HEK293T (cell line): ENCODE measurements at regions not wholly inside any gene's neighbourhood (a gene's known extent, or its start where the extent isn't known, plus 50 kb on each side); places are given as distances from the start of the nearest gene placed in this dataset.

Experiments used
- CTCF ChIA-PET: fragments of 350-600 bp; formaldehyde crosslinking; extraction: SDS; loops from one replicate; lab custom pipeline; 2021; ENCODE audit warnings: antibody characterized with exemption, inconsistent platforms; lab: Yijun Ruan, JAX
- POLR2A ChIA-PET: fragments of 350-600 bp; formaldehyde crosslinking; extraction: SDS; loops from one replicate; lab custom pipeline; 2020; ENCODE audit warnings: antibody characterized with exemption, inconsistent platforms; lab: Yijun Ruan, JAX
- DNase-seq: peaks from one replicate; pipeline ENCODE4 v3.0.0; 2012; ENCODE audit warnings: mixed read lengths; ENCODE audit errors: extremely low spot score
- ARNT ChIP-seq: fragments of 450-650 bp; IDR thresholded peaks from 2 replicates; pipeline ENCODE4 v1.6.1; 2017; ENCODE audit warnings: mild to moderate bottlenecking
- BHLHE40 ChIP-seq: fragments of 450-650 bp; IDR thresholded peaks from 2 replicates; pipeline ENCODE4 v1.6.1; 2016; ENCODE audit warnings: mild to moderate bottlenecking, moderate library complexity, borderline replicate concordance
- CTBP1 ChIP-seq: fragments of 450-650 bp; IDR thresholded peaks from 2 replicates; pipeline ENCODE4 v1.6.1; 2016; ENCODE audit warnings: borderline replicate concordance
- ELF4 ChIP-seq: fragments of 450-650 bp; IDR thresholded peaks from 2 replicates; pipeline ENCODE4 v1.6.1; 2017; ENCODE audit warnings: antibody characterized with exemption
- FOXA1 ChIP-seq: fragments of 450-650 bp; IDR thresholded peaks from 2 replicates; pipeline ENCODE4 v1.6.1; 2016; ENCODE audit warnings: mild to moderate bottlenecking
- FOXK2 ChIP-seq: fragments of 450-650 bp; IDR thresholded peaks from 2 replicates; pipeline ENCODE4 v1.6.1; 2016; ENCODE audit warnings: mild to moderate bottlenecking
- FOXM1 ChIP-seq: fragments of 450-650 bp; IDR thresholded peaks from 2 replicates; pipeline ENCODE4 v1.6.1; 2017; ENCODE audit warnings: mild to moderate bottlenecking, borderline replicate concordance
- HDGF ChIP-seq: fragments of 450-650 bp; IDR thresholded peaks from 2 replicates; pipeline ENCODE4 v1.6.1; 2017; ENCODE audit warnings: antibody characterized with exemption, borderline replicate concordance
- L3MBTL2 ChIP-seq: fragments of 450-650 bp; conservative IDR thresholded peaks from 2 replicates; pipeline ENCODE4 v1.6.1; 2016; ENCODE audit warnings: mild to moderate bottlenecking
- LEF1 ChIP-seq: fragments of 450-650 bp; IDR thresholded peaks from 2 replicates; pipeline ENCODE4 v1.6.1; 2017; ENCODE audit warnings: mild to moderate bottlenecking, borderline replicate concordance
- NFRKB ChIP-seq: fragments of 450-650 bp; IDR thresholded peaks from 2 replicates; pipeline ENCODE4 v1.6.1; 2016; ENCODE audit warnings: mild to moderate bottlenecking, moderate library complexity
- PKNOX1 ChIP-seq: fragments of 450-650 bp; IDR thresholded peaks from 2 replicates; pipeline ENCODE4 v1.6.1; 2016
- SP1 ChIP-seq: fragments of 450-650 bp; IDR thresholded peaks from 2 replicates; pipeline ENCODE4 v1.6.1; 2017
- SUZ12 ChIP-seq: fragments of 450-650 bp; IDR thresholded peaks from 2 replicates; pipeline ENCODE4 v1.6.1; 2016; ENCODE audit warnings: mild to moderate bottlenecking
- TARDBP ChIP-seq: fragments of 450-650 bp; IDR thresholded peaks from 2 replicates; pipeline ENCODE4 v1.6.1; 2016
- ZNF384 ChIP-seq: fragments of 450-650 bp; IDR thresholded peaks from 2 replicates; pipeline ENCODE4 v1.6.1; 2016

- CTCF ChIA-PET = no interaction called here
- POLR2A ChIA-PET = no interaction called here
- no peak for DNase-seq
- TF ChIP-seq ELF4 (no peak), LEF1 (no peak)
Measured at GRCh38 chr2:89841476-89841840, 1150.0 kb downstream of the RPIA start.

- ChIA-PET CTCF (no interaction called here), POLR2A (no interaction called here)
- TF ChIP-seq FOXK2 (no peak), BHLHE40 (no peak), CTBP1 (no peak), NFRKB (no peak), LEF1 (no peak), ARNT (no peak)
- DNase-seq = no peak
Measured at GRCh38 chr2:89842180-89842908, 1150.9 kb downstream of the RPIA start.

- ChIA-PET POLR2A (no interaction called here), CTCF (no interaction called here)
- TF ChIP-seq SP1 = no peak
- TF ChIP-seq BHLHE40 = no peak
- no peak for TF ChIP-seq FOXM1
- no peak for TF ChIP-seq FOXA1
- TF ChIP-seq ARNT = no peak
- TF ChIP-seq FOXK2 = no peak
- TF ChIP-seq TARDBP = no peak
- no peak for TF ChIP-seq PKNOX1
- TF ChIP-seq NFRKB = no peak
- no peak for TF ChIP-seq HDGF
- DNase-seq = no peak
Measured at GRCh38 chr2:89844221-89844943, 1152.9 kb downstream of the RPIA start.

GRCh38 chr2:89845532-89845931 lies 1154.1 kb downstream of the RPIA start:
- DNase-seq = no peak
- CTCF ChIA-PET = no interaction called here
- no peak for TF ChIP-seq FOXM1
- TF ChIP-seq HDGF = no peak
- no peak for TF ChIP-seq ELF4
- TF ChIP-seq FOXA1 = no peak
- TF ChIP-seq BHLHE40 = no peak
- no peak for TF ChIP-seq L3MBTL2
- no peak for TF ChIP-seq CTBP1
- no peak for TF ChIP-seq LEF1
- TF ChIP-seq TARDBP = no peak
- TF ChIP-seq ZNF384 = no peak
- TF ChIP-seq ARNT = no peak
- TF ChIP-seq SUZ12 = no peak
- no peak for TF ChIP-seq NFRKB
- TF ChIP-seq PKNOX1 = no peak
- TF ChIP-seq SP1 = no peak
- TF ChIP-seq FOXK2 = no peak
- POLR2A ChIA-PET = no interaction called here

GRCh38 chr2:89848114-89848513 lies 1156.6 kb downstream of the RPIA start:
- DNase-seq = no peak
- POLR2A ChIA-PET = no interaction called here
- CTCF ChIA-PET = no interaction called here
- TF ChIP-seq NFRKB = no peak
- TF ChIP-seq BHLHE40 = no peak
- no peak for TF ChIP-seq SP1
- TF ChIP-seq CTBP1 = no peak
- no peak for TF ChIP-seq LEF1
- TF ChIP-seq ZNF384 = no peak
- no peak for TF ChIP-seq FOXM1
- no peak for TF ChIP-seq FOXA1
- no peak for TF ChIP-seq L3MBTL2
- TF ChIP-seq FOXK2 = no peak
- TF ChIP-seq ARNT = no peak
- TF ChIP-seq PKNOX1 = no peak
- no peak for TF ChIP-seq HDGF
- TF ChIP-seq TARDBP = no peak
- no peak for TF ChIP-seq ELF4
- TF ChIP-seq SUZ12 = no peak

GRCh38 chr2:89848763-89849368 lies 1157.4 kb downstream of the RPIA start:
- CTCF ChIA-PET = no interaction called here
- TF ChIP-seq FOXK2 = no peak
- no peak for TF ChIP-seq HDGF
- no peak for TF ChIP-seq L3MBTL2
- no peak for TF ChIP-seq ZNF384
- TF ChIP-seq BHLHE40 = no peak
- TF ChIP-seq FOXM1 = no peak
- TF ChIP-seq PKNOX1 = no peak
- TF ChIP-seq ARNT = no peak
- no peak for TF ChIP-seq LEF1
- TF ChIP-seq NFRKB = no peak
- no peak for TF ChIP-seq ELF4
- TF ChIP-seq CTBP1 = no peak
- no peak for TF ChIP-seq SP1
- TF ChIP-seq TARDBP = no peak
- TF ChIP-seq FOXA1 = no peak
- TF ChIP-seq SUZ12 = no peak
- POLR2A ChIA-PET = no interaction called here
- no peak for DNase-seq
